Esophagus squamous epithelium (tissue), 5 donors: ENCODE measurements at regions not wholly inside any gene's neighbourhood (a gene's known extent, or its start where the extent isn't known, plus 50 kb on each side); places are given as distances from the start of the nearest gene placed in this dataset.

Source experiments
- DNase-seq: peaks from one replicate; lab custom pipeline; 2025; lab: John Stamatoyannopoulos, UW
- H3K27ac ChIP-seq, 4 donors: fragments of 200-600 bp; sonication (generic); one replicate each; pipeline ENCODE4 v1.5.1; 2016 to 2019; ENCODE audit warnings: mild to moderate bottlenecking in 1 of 4
- H3K27me3 ChIP-seq, 4 donors: fragments of 200-600 bp; sonication (generic); 1 replicate in 3 of 4; 2 replicates in 1 of 4; pipeline versions ENCODE4 v1.5.1 to v1.6.0; 2017 to 2021; ENCODE audit warnings: antibody characterized with exemption in 1 of 4
- H3K36me3 ChIP-seq, 3 donors: fragments of 200-600 bp; sonication (generic); one replicate each; pipeline ENCODE4 v1.5.1; 2016 to 2019
- H3K4me1 ChIP-seq, 3 donors: fragments of 200-600 bp; sonication (generic); one replicate each; pipeline ENCODE4 v1.5.1; 2017 to 2019
- H3K4me3 ChIP-seq, 4 donors: fragments of 200-600 bp; sonication (generic); 1 replicate in 3 of 4; 2 replicates in 1 of 4; pipeline ENCODE4 v1.5.1; 2016 to 2019; ENCODE audit warnings: mild to moderate bottlenecking in 2 of 4, moderate library complexity in 1 of 4
- H3K9me3 ChIP-seq, 3 donors: fragments of 200-600 bp; sonication (generic); one replicate each; pipeline ENCODE4 v1.5.1; 2016 to 2019
- POLR2A ChIP-seq, 4 donors: fragments of 450-650 bp; IDR thresholded peaks; one replicate each; pipeline ENCODE4 v1.6.1; 2017; ENCODE audit warnings: antibody characterized with exemption in 4 of 4, mild to moderate bottlenecking in 4 of 4, moderate library complexity in 3 of 4
- WGBS, 2 donors: methylation state at CpG; one replicate each; pipeline ENCODE4 v1.1.5; 2018; 5-methylcytosine and 5-hydroxymethylcytosine counted together
- intact Hi-C: fragments of 100-400 bp; cut with DNase I; formaldehyde crosslinking; loops from one replicate; pipeline ENCODE4 v1.15.0; 2022
- TF ChIP-seq, protein P1 (sequence below), 6 experiments: fragments of 450-650 bp in 4 of 6; fragments of 200-600 bp in 2 of 6; sonication (generic) in 2 of 6; IDR thresholded peaks; one replicate each; pipeline ENCODE4 v1.5.1; 2016 to 2019; ENCODE audit warnings: antibody characterized with exemption in 6 of 6, mild to moderate bottlenecking in 4 of 6, moderate library complexity in 4 of 6
- donor health status: DM: yes; HTN: yes; CAD: no.

DNA sequence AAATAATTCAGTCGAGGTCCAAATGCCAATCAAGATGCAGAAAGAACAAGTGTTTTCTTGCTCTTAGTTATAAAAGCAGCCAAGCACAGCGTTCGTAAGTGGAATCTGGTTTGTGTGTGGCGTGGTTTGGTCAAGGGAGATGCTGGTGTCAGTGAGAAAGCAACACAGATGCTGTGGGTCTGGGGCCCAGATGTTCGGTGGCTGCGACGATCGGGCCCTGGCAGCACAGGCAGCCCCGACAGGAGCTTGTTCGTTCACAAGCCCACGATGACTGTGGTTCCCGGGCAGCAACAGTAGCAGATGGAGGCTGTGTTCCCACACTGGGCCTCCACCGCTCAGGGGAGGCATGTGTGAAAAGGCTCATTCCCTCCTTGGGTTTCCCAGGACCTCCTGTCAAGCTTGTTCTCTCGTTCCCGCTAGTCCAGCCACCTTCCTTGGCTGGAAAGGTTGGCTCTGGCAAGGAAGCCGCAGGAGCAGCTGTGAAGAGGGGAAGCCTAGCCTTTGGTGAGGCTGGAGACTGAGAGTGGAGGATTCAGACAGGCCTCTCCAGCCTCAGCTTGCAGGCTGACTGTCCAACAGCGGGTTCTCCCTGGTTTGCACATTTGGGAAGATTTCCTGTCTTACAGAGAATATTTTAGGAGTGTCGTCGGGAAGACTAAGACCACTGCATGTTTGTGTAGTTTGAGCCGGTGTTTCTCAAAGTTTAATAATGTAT lies 304.7 kb downstream of the QKI start:
- peak overlapping the region in 1 of 4 donors; percentile 34 for H3K27ac ChIP-seq
- TF ChIP-seq, protein P1, sequence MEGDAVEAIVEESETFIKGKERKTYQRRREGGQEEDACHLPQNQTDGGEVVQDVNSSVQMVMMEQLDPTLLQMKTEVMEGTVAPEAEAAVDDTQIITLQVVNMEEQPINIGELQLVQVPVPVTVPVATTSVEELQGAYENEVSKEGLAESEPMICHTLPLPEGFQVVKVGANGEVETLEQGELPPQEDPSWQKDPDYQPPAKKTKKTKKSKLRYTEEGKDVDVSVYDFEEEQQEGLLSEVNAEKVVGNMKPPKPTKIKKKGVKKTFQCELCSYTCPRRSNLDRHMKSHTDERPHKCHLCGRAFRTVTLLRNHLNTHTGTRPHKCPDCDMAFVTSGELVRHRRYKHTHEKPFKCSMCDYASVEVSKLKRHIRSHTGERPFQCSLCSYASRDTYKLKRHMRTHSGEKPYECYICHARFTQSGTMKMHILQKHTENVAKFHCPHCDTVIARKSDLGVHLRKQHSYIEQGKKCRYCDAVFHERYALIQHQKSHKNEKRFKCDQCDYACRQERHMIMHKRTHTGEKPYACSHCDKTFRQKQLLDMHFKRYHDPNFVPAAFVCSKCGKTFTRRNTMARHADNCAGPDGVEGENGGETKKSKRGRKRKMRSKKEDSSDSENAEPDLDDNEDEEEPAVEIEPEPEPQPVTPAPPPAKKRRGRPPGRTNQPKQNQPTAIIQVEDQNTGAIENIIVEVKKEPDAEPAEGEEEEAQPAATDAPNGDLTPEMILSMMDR (IDR thresholded peaks at IDR 0.05): no peak
- TF ChIP-seq POLR2A (IDR thresholded peaks at IDR 0.05): no peak
- peaks cover 0 to 15% (median 0%) of the 10 kb centered on the region in 3 donors for H3K4me1 ChIP-seq
- H3K9me3 ChIP-seq: no peaks in the 10 kb centered on the region
- no peaks in the 10 kb centered on the region for H3K36me3 ChIP-seq
- intact Hi-C loops: no loop called here
- 71 to 77% methylated on average over 17 of the region's 20 CpGs for WGBS, 2 donors
- no peaks in the 10 kb centered on the region for H3K27me3 ChIP-seq
- H3K4me3 ChIP-seq: no peak overlapping the region
- DNase-seq: no peak

DNA sequence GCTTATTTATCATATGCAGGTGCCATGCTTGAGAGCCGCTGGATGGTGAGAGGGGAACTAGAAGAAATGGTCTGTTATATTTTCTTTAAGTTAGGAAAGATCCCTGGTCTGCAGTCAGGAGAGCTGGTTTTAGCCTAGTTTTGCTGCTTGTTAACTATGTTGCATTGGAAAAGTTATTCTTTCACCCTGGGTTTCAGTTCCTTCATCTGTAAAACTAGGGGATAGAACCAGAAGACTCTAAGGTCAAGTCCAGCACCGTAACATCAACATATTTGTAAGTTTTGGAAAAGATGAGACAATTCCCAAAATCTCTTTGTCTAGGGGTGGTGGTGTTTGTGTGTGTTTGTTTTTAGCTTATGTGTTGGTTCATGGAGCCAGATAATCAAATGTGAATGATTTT lies 304.0 kb downstream of the QKI start:
- no peak overlapping the region for H3K4me3 ChIP-seq
- no peaks in the 10 kb centered on the region for H3K27me3 ChIP-seq
- H3K27ac ChIP-seq: no peak overlapping the region
- TF ChIP-seq POLR2A (IDR thresholded peaks at IDR 0.05): no peak
- TF ChIP-seq, protein P1 (IDR thresholded peaks at IDR 0.05): no peak
- H3K36me3 ChIP-seq: no peaks in the 10 kb centered on the region
- H3K9me3 ChIP-seq: no peaks in the 10 kb centered on the region
- intact Hi-C loops: no loop called here
- H3K4me1 ChIP-seq: peaks cover 0 to 15% (median 0%) of the 10 kb centered on the region in 3 donors
- no peak for DNase-seq
- WGBS, 2 donors: 71 to 73% methylated on average over 1 to 2 of the region's 2 CpGs

DNA sequence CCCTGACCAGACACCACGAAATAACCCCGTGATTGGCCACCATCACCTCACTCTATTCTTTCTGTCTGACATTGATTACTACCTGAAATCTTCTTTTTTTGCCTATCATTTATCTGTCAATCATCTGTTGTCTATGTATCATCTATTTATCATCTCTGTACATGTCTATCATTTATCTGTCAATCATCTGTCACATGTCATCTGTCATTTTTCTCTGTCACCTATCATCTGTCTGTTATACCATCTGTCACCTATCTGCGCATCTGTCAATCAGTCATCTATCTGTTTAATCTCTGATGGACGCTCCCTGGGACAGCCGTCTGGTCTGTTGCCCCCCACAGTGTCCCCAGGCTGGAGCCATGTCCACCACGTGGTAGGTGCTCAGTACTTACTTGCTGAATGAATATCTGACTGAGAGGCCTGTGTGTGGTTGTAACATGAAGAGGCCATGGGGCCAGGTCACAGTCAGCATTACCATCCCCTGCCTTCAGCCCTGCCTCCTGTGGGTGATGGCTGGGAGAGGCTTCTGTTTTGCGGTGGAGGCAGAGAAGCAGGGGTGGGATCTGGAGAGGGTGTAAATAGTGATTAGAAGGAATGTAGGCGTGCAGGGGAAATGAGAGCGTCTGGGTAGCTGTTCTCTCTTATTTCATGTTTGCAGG lies 302.7 kb downstream of the QKI start:
- Histone ChIP-seq H3K27me3 (peaks cover 0 to 6% (median 0%) of the 10 kb centered on the region in 4 donors), H3K36me3 (no peaks in the 10 kb centered on the region), H3K27ac (no peak overlapping the region), H3K4me3 (no peak overlapping the region), H3K9me3 (no peaks in the 10 kb centered on the region), H3K4me1 (peaks cover 6 to 24% (median 8%) of the 10 kb centered on the region in 3 donors)
- intact Hi-C loops: no loop called here
- 83% methylated on average over 9 of the region's 9 CpGs for WGBS, 2 donors
- TF ChIP-seq, protein P1 (IDR thresholded peaks at IDR 0.05): no peak
- TF ChIP-seq POLR2A (IDR thresholded peaks at IDR 0.05): no peak
- DNase-seq: no peak

DNA sequence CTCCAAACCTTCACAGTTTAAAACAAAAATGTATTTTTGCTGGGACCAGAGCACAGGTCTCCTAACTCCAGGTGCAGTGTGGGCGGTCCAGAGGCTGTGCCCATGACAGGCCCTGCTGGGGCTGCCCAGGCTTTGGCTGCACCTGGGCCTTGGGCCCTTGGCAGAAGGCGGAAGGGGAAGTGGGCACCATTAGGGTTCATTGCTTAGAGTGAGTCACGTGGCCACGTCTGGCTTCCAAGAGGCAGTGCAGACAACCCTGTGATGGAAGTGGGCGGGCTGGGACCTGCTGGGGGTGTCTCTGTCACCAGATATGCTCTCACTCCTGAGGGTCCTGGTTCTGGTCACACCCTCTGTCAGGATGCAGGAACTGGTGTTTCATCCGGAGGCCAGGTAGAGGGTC lies 302.2 kb downstream of the QKI start:
- DNase-seq: no peak
- H3K27ac ChIP-seq: no peak overlapping the region
- TF ChIP-seq, protein P1 (IDR thresholded peaks at IDR 0.05): no peak
- TF ChIP-seq POLR2A (IDR thresholded peaks at IDR 0.05): no peak
- intact Hi-C loops: no loop called here
- peaks cover 0 to 7% (median 0%) of the 10 kb centered on the region in 4 donors for H3K27me3 ChIP-seq
- WGBS, 2 donors: 83 to 96% methylated on average over 2 to 6 of the region's 6 CpGs
- H3K9me3 ChIP-seq: no peaks in the 10 kb centered on the region
- no peaks in the 10 kb centered on the region for H3K36me3 ChIP-seq
- H3K4me3 ChIP-seq: no peak overlapping the region
- peaks cover 6 to 29% (median 9%) of the 10 kb centered on the region in 3 donors for H3K4me1 ChIP-seq

DNA sequence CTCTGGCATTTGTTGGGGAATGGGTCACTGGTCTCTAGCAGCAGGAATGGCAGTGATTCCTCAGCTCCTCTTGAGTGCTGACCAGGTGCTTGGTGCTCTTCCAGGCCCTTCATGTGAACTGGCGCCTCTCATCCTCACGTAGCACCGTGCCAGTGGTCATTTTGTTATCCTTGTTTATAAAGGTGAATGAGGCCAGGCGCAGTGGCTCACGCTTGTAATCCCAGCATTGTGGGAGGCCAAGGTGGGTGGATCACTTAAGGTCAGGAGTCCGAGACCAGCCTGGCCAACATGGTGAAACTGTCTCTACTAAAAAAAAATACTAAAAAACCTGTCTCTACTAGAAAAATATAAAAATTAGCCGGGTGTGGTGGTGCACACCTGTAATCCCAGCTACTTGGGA lies 301.3 kb downstream of the QKI start:
- no peak overlapping the region for H3K27ac ChIP-seq
- H3K4me3 ChIP-seq: no peak overlapping the region
- intact Hi-C loops: no loop called here
- 89 to 93% methylated on average over 4 of the region's 7 CpGs for WGBS, 2 donors
- H3K27me3 ChIP-seq: peaks cover 0 to 7% (median 0%) of the 10 kb centered on the region in 4 donors
- H3K36me3 ChIP-seq: no peaks in the 10 kb centered on the region
- peaks cover 6 to 38% (median 9%) of the 10 kb centered on the region in 3 donors for H3K4me1 ChIP-seq
- no peak for TF ChIP-seq POLR2A (IDR thresholded peaks at IDR 0.05)
- TF ChIP-seq, protein P1 (IDR thresholded peaks at IDR 0.05): no peak
- H3K9me3 ChIP-seq: no peaks in the 10 kb centered on the region
- DNase-seq: no peak
